ENCODE measurements at regions not wholly inside any gene's neighbourhood (a gene's known extent, or its start where the extent isn't known, plus 50 kb on each side); places are given as distances from the start of the nearest gene placed in this dataset.

DNA sequence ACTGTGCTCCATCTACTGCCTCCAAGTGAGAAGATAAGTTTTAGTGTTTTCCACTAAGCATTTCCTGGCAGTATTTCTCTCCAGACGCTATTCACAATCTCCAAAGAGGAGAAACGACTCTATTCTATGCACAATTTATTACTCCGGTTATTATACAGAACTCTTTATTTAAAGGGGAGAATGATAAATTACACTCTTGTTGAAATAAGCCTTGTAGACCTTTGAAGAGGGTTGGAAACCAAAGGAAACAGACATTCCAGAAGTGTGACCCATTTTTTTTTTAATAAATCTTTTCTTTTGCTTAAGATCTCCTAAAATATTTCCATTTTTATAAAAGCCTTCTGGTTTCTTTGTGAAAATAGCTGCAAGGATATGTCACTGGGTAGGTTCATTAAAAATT is 76.1 kb upstream of the HDAC9 start:
- no peak for DNase-seq

DNA sequence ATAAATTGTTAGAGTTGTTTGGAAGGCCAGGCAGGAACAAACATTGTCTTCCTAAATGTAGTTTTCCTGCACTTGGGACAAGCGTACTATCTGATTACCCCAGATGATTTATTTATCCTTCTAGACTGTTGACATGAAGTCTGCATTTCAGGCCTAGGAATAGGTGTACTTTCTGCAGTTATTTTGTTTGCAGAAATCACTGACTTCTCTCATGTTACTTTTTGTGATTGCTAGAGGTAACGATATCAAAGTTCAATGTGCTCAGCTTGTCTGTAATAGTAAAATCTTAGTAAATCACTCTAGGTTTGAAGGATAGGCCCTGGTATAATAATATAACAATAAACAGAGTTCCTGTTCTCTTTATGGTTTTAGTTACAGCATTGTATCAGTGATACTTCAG is 75.4 kb upstream of the HDAC9 start:
- DNase-seq = no peak

DNA sequence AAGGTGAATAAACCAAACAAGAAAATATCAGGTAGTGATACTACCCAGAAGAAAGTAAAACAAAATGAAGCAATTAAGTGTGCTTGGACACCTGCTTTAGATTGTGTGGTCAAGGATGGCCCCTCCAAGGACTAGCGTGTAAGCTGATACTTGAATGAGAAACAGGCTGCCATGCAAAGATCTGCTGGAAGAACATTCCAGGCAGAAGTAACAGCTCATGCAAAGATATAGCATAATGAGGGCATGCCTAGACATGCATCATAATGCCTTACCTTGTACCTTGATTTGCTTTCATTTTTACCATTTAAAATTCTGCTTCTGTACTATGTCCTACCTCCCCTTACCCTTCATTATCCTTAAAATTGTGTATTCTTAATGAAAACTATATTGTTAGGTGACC is 74.8 kb upstream of the HDAC9 start:
- peak; percentile 19 for DNase-seq

DNA sequence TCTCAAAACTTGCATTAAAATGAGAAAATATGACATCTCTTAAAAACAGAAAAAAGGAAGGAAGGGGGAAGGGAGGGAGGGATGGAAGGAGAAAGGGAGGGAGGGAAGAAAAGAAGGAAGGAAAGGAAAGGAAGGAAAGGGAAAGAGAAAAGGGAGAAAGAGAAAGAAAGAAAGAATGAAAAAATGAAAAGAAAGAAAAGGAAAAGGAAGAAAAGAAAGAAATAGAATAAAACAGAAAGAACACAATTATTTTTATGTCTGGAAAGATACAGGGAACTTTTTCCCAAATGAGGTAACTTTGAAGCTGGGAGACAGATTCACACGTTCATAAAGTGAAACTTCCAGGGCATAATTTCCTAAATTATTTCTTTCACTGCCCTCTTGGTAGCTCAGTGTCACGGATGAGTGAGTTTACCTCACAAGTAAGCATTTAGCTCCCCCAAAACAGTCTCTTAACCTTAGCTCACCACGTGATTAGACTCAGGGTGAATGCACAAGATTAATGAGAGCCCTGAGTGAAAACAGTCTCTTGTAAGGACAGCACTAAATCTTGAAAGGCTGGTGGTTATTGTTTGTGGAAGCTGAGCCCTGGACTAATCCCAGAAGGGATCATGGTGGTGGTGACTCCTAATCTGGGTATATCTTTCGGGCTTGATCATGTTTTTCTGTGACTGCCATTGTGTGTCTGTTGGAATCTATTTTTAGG is 74.1 kb upstream of the HDAC9 start:
- no peak for DNase-seq

GRCh38 chr7:18425227-18425626 is 70.3 kb upstream of the HDAC9 start:
- DNase-seq = no peak

DNA sequence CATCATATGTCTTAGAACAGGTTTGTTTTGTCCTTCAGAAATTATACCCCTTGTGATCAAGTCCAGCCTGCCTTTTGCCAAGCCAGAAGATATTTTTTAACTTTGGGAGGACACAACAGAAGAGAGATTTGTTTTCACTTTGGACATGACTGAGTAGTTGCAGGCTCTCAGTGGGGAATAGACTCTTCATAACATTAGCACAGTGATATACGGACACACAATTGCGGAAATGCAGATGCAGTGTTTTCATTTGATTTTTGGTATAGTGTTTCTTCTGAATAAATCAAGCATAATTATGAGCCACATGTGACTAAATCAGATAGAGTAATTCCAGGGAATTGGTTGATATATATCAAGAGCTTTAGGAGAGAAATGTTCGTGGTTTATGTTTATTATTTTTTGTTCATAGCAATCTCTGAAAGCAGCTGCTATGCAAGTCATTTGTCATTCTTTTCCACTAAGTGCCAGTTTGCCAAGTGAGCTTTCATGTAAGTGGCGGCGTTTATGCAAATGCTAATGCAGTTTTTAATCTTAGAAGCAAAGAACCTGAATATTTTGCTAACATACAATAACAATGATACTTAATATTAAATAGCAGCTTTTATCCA is 69.6 kb upstream of the HDAC9 start:
- peak; percentile 57 for DNase-seq

GRCh38 chr7:18426564-18427226 is 68.9 kb upstream of the HDAC9 start:
- peak; percentile 53 for DNase-seq

- DNase-seq = peak; percentile 85
These were observed 66.0 kb upstream of the HDAC9 start for GRCh38 chr7:18429547-18429946.

GRCh38 chr7:18430810-18431209 is 64.7 kb upstream of the HDAC9 start:
- no peak for DNase-seq

DNA sequence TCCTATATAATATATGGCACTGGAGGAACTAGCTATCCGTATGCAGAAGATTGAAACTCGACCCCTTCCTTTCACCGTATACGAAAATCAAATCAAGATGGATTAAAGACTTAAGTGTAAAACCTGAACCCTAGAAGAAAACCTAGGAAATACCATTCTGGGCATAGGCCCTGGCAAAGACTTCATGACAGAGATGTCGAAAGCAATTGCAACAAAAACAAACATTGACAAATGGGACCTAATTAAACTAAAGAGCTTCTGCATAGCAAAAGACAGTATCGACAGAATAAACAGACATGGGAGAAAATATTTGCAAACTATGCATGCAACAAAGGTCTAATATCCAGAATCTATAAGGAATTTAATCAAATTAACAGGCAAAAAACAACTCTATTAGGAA is 61.4 kb upstream of the HDAC9 start:
- no peak for DNase-seq

- peak; percentile 50 for DNase-seq
These were observed 58.4 kb upstream of the HDAC9 start for GRCh38 chr7:18437101-18437500.

DNA sequence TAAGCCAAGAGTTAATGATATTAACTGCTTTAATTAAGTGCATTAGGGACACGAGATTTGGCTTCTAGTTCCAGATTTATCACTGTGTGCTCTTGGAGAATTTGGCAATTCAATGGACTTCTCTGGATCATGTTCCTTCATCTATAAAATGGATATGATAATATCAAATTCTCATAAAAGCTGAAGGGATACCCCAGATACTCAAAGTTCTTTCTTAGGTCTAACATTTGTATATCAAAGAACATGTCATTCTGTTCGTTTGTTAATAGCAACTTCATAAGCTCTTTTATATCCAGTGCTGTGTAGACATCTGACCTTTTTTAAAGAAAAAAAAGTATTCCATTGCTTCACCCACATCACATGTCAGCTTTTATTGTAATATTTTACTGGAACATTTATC is 54.6 kb upstream of the HDAC9 start:
- no peak for DNase-seq

DNA sequence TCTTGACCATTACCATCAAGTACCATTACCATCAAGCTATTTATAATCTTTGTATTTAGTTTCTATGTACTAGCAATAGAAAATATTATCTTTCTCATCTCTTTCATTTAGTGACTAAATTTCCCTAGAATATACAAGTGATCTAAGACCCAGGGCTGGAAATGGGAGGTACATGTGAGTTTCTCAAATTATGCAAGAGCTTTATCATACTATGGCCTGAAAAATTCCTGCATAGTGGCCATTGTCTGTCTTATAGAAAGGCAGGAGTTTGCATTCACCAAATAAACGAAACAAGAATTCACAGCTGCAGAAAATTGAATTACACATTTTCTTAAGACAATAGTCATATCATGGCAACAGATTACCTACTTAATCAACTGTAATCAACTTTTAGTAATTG is 50.7 kb upstream of the HDAC9 start:
- DNase-seq = no peak

GRCh38 chr7:18445483-18445882 is 50.1 kb upstream of the HDAC9 start:
- DNase-seq = no peak

All from fibroblast of skin of scalp (primary cell).